ENCODE measurements at regions not wholly inside any gene's neighbourhood (a gene's known extent, or its start where the extent isn't known, plus 50 kb on each side); places are given as distances from the start of the nearest gene placed in this dataset.

GRCh38 chr12:65606008-65606766, 218.1 kb upstream of the HMGA2 start:
- TF ChIP-seq CTCF (IDR thresholded peaks at IDR 0.05) (no peak), EP300 (IDR thresholded peaks at IDR 0.05; ENCODE audit: low read depth) (no peak)

All from transverse colon (tissue), 3 donors.